RWPE2 (cell line): ENCODE measurements at regions not wholly inside any gene's neighbourhood (a gene's known extent, or its start where the extent isn't known, plus 50 kb on each side); places are given as distances from the start of the nearest gene placed in this dataset.

Experiments used
- ATAC-seq: fragments of 200-7000 bp; cut with Tn5 transposase; 3 replicates; pipeline ENCODE4 v1.9.1; 2021; ENCODE audit warnings: low read depth
- DNase-seq: peaks from one replicate; pipeline ENCODE4 v3.0.0-alpha.2; 2020; ENCODE audit warnings: low spot score
- H3K27ac ChIP-seq: fragments of 450-650 bp; 2 replicates; pipeline ENCODE4 v1.5.1; 2017; ENCODE audit warnings: mild to moderate bottlenecking; ENCODE audit not compliant: poor library complexity, severe bottlenecking
- H3K27me3 ChIP-seq: fragments of 250-450 bp; sonication (Bioruptor Pico); 2 replicates; pipeline ENCODE4 v1.5.1; 2021; ENCODE audit warnings: mild to moderate bottlenecking, moderate library complexity; ENCODE audit not compliant: insufficient read depth, poor library complexity, severe bottlenecking
- H3K36me3 ChIP-seq: fragments of 250-450 bp; sonication (Bioruptor Pico); 2 replicates; pipeline ENCODE4 v1.5.1; 2020; ENCODE audit warnings: low read depth, mild to moderate bottlenecking, moderate library complexity
- H3K4me1 ChIP-seq: fragments of 250-450 bp; sonication (Bioruptor Pico); 2 replicates; pipeline ENCODE4 v1.5.1; 2021; ENCODE audit warnings: mild to moderate bottlenecking, moderate library complexity; ENCODE audit not compliant: insufficient read depth, poor library complexity, severe bottlenecking
- H3K4me3 ChIP-seq: fragments of 250-450 bp; sonication (Bioruptor Pico); 2 replicates; pipeline ENCODE4 v1.5.1; 2021; ENCODE audit warnings: mild to moderate bottlenecking, moderate library complexity; ENCODE audit not compliant: severe bottlenecking
- H3K9me3 ChIP-seq: fragments of 250-450 bp; sonication (Bioruptor Pico); 2 replicates; pipeline ENCODE4 v1.5.1; 2021; ENCODE audit warnings: mild to moderate bottlenecking, moderate library complexity; ENCODE audit not compliant: severe bottlenecking
- CTCF ChIP-seq: fragments of 450-650 bp; IDR thresholded peaks from one replicate; pipeline ENCODE4 v1.5.1; 2017; ENCODE audit warnings: mild to moderate bottlenecking, moderate library complexity; ENCODE audit not compliant: poor library complexity, severe bottlenecking

- ATAC-seq (no peak), DNase-seq (no peak)
- Histone ChIP-seq H3K9me3 (no peaks in the 10 kb centered on the region), H3K27ac (no peak overlapping the region), H3K36me3 (no peaks in the 10 kb centered on the region), H3K4me3 (no peak overlapping the region), H3K27me3 (peaks cover 2% of the 10 kb centered on the region), H3K4me1 (no peaks in the 10 kb centered on the region)
- TF ChIP-seq CTCF, result no peak
These were observed 50.2 kb upstream of the SDK2 start for GRCh38 chr17:73694491-73694890.

- ATAC-seq, result no peak; the same call in 2 of the 3 replicates
- Histone ChIP-seq H3K27me3 (peaks cover 3% of the 10 kb centered on the region), H3K4me1 (no peaks in the 10 kb centered on the region), H3K4me3 (no peak overlapping the region), H3K36me3 (no peaks in the 10 kb centered on the region), H3K27ac (no peak overlapping the region), H3K9me3 (no peaks in the 10 kb centered on the region)
- no peak for DNase-seq
- TF ChIP-seq CTCF, result no peak
These were observed 50.9 kb upstream of the SDK2 start for GRCh38 chr17:73695035-73695738.

GRCh38 chr17:73696251-73696650, 52.0 kb upstream of the SDK2 start:
- Histone ChIP-seq H3K36me3 (no peaks in the 10 kb centered on the region), H3K9me3 (no peaks in the 10 kb centered on the region), H3K4me1 (no peaks in the 10 kb centered on the region), H3K27me3 (peaks cover 3% of the 10 kb centered on the region), H3K4me3 (no peak overlapping the region), H3K27ac (no peak overlapping the region)
- ATAC-seq, result no peak
- DNase-seq, result no peak
- no peak for TF ChIP-seq CTCF

- no peaks in the 10 kb centered on the region for H3K9me3 ChIP-seq
- DNase-seq, result no peak
- H3K27ac ChIP-seq, result no peak overlapping the region
- H3K36me3 ChIP-seq, result no peaks in the 10 kb centered on the region
- no peak overlapping the region for H3K4me3 ChIP-seq
- peaks cover 3% of the 10 kb centered on the region for H3K27me3 ChIP-seq
- H3K4me1 ChIP-seq, result no peaks in the 10 kb centered on the region
- no peak for TF ChIP-seq CTCF
- ATAC-seq, result no peak
These were observed 53.6 kb upstream of the SDK2 start for GRCh38 chr17:73697872-73698271.

- peaks cover 3% of the 10 kb centered on the region for H3K27me3 ChIP-seq
- ATAC-seq, result no peak
- no peaks in the 10 kb centered on the region for H3K4me1 ChIP-seq
- H3K27ac ChIP-seq, result no peak overlapping the region
- no peak overlapping the region for H3K4me3 ChIP-seq
- TF ChIP-seq CTCF, result no peak
- DNase-seq, result no peak
- H3K36me3 ChIP-seq, result no peaks in the 10 kb centered on the region
- no peaks in the 10 kb centered on the region for H3K9me3 ChIP-seq
These were observed 54.7 kb upstream of the SDK2 start for GRCh38 chr17:73698966-73699365.
